ENCODE measurements at regions not wholly inside any gene's neighbourhood (a gene's known extent, or its start where the extent isn't known, plus 50 kb on each side); places are given as distances from the start of the nearest gene placed in this dataset.
A peak's percentile ranks its signal among the peaks of the same experiment; 100 is the strongest.

- POLR2A ChIA-PET = no interaction called here
- no peaks in the 10 kb centered on the region for H3K36me3 Mint-ChIP-seq (ENCODE audit: insufficient read depth, unreplicated experiment)
- peak in 1 of 2 experiments; percentile 7 for TF ChIP-seq CTCF (IDR thresholded peaks at IDR 0.05; ENCODE audit: insufficient read depth in 1 of 2, low read depth in 1 of 2, low read length in 1 of 2, severe bottlenecking in 1 of 2, unreplicated experiment in 1 of 2)
- CTCF ChIA-PET = no interaction called here
- no peaks in the 10 kb centered on the region for H3K9me3 Mint-ChIP-seq (ENCODE audit: unreplicated experiment)
- intact Hi-C loops (cut with micrococcal nuclease; ENCODE audit: unreplicated experiment) = no loop called here
- H3K4me1 ChIP-seq = no peaks in the 10 kb centered on the region
- no peaks in the 10 kb centered on the region for H3K4me1 Mint-ChIP-seq (ENCODE audit: low read depth, unreplicated experiment)
- H3K4me3 ChIP-seq (ENCODE audit: low read depth, low read length) = no peak overlapping the region
- H3K27ac Mint-ChIP-seq (ENCODE audit: unreplicated experiment) = no peak overlapping the region
- no TSS peak for BruUV-seq (replicated peaks)
- H3K9me3 ChIP-seq = no peaks in the 10 kb centered on the region
- H3K27me3 Mint-ChIP-seq (ENCODE audit: insufficient read depth, unreplicated experiment) = peaks cover 16% of the 10 kb centered on the region
- H3K27me3 ChIP-seq (replicated peaks; ENCODE audit: control insufficient read depth, insufficient read depth, low read length) = no peaks in the 10 kb centered on the region
- no peak for DNase-seq
- no peaks in the 10 kb centered on the region for H3K36me3 ChIP-seq (ENCODE audit: control insufficient read depth, insufficient read depth, low read length)
- H3K4me3 Mint-ChIP-seq (ENCODE audit: unreplicated experiment) = no peak overlapping the region
Measured at GRCh38 chr1:166017395-166017794, 149.4 kb downstream of the FAM78B start.
